Head of caudate nucleus (tissue), 42 donors: ENCODE measurements at regions not wholly inside any gene's neighbourhood (a gene's known extent, or its start where the extent isn't known, plus 50 kb on each side); places are given as distances from the start of the nearest gene placed in this dataset.
A peak's percentile ranks its signal among the peaks of the same experiment; 100 is the strongest.

Experiments
- DNase-seq, 42 donors: peaks; one replicate each; pipeline versions ENCODE4 v3.0.0 to v3.0.0-alpha.2; 2020 to 2021; ENCODE audit warnings: mixed read lengths in 7 of 42
- intact Hi-C: fragments of 100-400 bp; cut with DNase I; formaldehyde crosslinking; loops from one replicate; pipeline ENCODE4 v1.15.0; 2022

- intact Hi-C loops, result no loop called here
- DNase-seq, result peak in 17 of 42 donors; percentile 0 to 26 (median 5)
Measured at GRCh38 chr10:42979721-42980467, 97.0 kb upstream of the RET start.

GRCh38 chr10:42980553-42981357 lies 96.1 kb upstream of the RET start:
- intact Hi-C loops, result no loop called here

GRCh38 chr10:42981358-42982236 lies 95.3 kb upstream of the RET start:
- DNase-seq, result peak in 17 of 42 donors; percentile 2 to 36 (median 12)
- intact Hi-C loops, result no loop called here

More at GRCh38 chr10:42980553-42981357, 96.1 kb upstream of the RET start:
- peak in 17 of 42 donors; percentile 1 to 32 (median 10) for DNase-seq

GRCh38 chr10:42982891-42983506 lies 93.9 kb upstream of the RET start:
- intact Hi-C loops, result no loop called here
- peak in 14 of 42 donors; percentile 1 to 24 (median 6) for DNase-seq

GRCh38 chr10:42983591-42983990 lies 93.3 kb upstream of the RET start:
- intact Hi-C loops, result no loop called here
- DNase-seq, result peak in 9 of 42 donors; percentile 1 to 31 (median 4)

GRCh38 chr10:42984035-42984610 lies 92.7 kb upstream of the RET start:
- intact Hi-C loops, result no loop called here
- DNase-seq, result peak in 13 of 42 donors; percentile 2 to 27 (median 11)

- peak in 18 of 42 donors; percentile 2 to 39 (median 10) for DNase-seq
- intact Hi-C loops, result no loop called here
Measured at GRCh38 chr10:42984761-42985325, 92.0 kb upstream of the RET start.

GRCh38 chr10:42985436-42986316 lies 91.2 kb upstream of the RET start:
- intact Hi-C loops, result no loop called here
- peak in 16 of 42 donors; percentile 1 to 41 (median 10) for DNase-seq

- intact Hi-C loops, result no loop called here
- DNase-seq, result peak in 4 of 42 donors; percentile 1 to 17 (median 6)
Measured at GRCh38 chr10:42986633-42987032, 90.2 kb upstream of the RET start.

- intact Hi-C loops, result no loop called here
- DNase-seq, result peak in 9 of 42 donors; percentile 6 to 42 (median 16)
Measured at GRCh38 chr10:42987121-42987541, 89.7 kb upstream of the RET start.

- DNase-seq, result peak in 11 of 42 donors; percentile 7 to 40 (median 27)
- intact Hi-C loops, result no loop called here
Measured at GRCh38 chr10:42987575-42987974, 89.3 kb upstream of the RET start.

GRCh38 chr10:42988069-42988468 lies 88.8 kb upstream of the RET start:
- DNase-seq, result peak in 3 of 42 donors; percentile 1 to 30 (median 9)
- intact Hi-C loops, result no loop called here

- intact Hi-C loops, result no loop called here
- DNase-seq, result peak in 41 of 42 donors; percentile 23 to 93 (median 72)
Measured at GRCh38 chr10:42988517-42989395, 88.1 kb upstream of the RET start.

- peak in 10 of 42 donors; percentile 2 to 37 (median 16) for DNase-seq
- intact Hi-C loops, result no loop called here
Measured at GRCh38 chr10:42989481-42989921, 87.4 kb upstream of the RET start.

GRCh38 chr10:42990016-42990720 lies 86.7 kb upstream of the RET start:
- peak in 11 of 42 donors; percentile 1 to 31 (median 10) for DNase-seq
- intact Hi-C loops, result no loop called here
